ENCODE measurements at regions not wholly inside any gene's neighbourhood (a gene's known extent, or its start where the extent isn't known, plus 50 kb on each side); places are given as distances from the start of the nearest gene placed in this dataset.
A peak's percentile ranks its signal among the peaks of the same experiment; 100 is the strongest.

DNA sequence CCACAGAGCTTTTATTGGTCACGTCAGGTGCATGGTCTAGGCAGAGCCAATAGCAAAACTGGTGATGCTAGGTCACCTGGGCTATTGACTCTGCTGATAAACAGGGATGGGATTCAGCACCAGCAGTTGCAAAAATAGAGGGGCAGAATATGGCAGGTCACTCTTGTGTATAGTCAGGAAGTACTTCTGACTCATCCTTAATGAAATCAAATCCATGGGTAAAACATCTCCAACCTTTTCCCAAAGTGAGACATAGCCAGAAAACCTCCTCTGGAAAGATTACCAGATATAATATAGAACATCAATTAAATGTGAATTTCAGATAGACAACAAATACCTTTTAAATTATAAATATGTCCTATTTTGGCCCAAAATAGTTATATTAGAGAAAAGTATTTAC lies 383.2 kb downstream of the METTL15 start:
- H3K27ac ChIP-seq: no peak overlapping the region
- no peak overlapping the region for H3K4me2 ChIP-seq (ENCODE audit: unreplicated experiment)
- no peak overlapping the region for H3K4me3 ChIP-seq
- no peaks in the 10 kb centered on the region for H3K27me3 ChIP-seq (replicated peaks; ENCODE audit: insufficient read depth)
- TF ChIP-seq EZH2phosphoT487 (IDR thresholded peaks at IDR 0.05; ENCODE audit: insufficient read depth, low read depth) (no peak), EZH2 (IDR thresholded peaks at IDR 0.05; ENCODE audit: insufficient read depth, poor library complexity, severe bottlenecking) (no peak)
- no peaks in the 10 kb centered on the region for H3K9me3 ChIP-seq (ENCODE audit: low read depth)
- H4K20me1 ChIP-seq (ENCODE audit: insufficient read depth): no peaks in the 10 kb centered on the region
- in situ Hi-C loops (cut with MboI): no loop called here
- H3K79me2 ChIP-seq (ENCODE audit: insufficient read depth): no peaks in the 10 kb centered on the region
- H3K36me3 ChIP-seq (ENCODE audit: low read depth): no peaks in the 10 kb centered on the region
- H3K9me2 ChIP-seq (ENCODE audit: insufficient read depth): no peaks in the 10 kb centered on the region
- no peaks in the 10 kb centered on the region for H3K4me1 ChIP-seq (ENCODE audit: insufficient read depth)
- 71 to 75% methylated on average over 1 of the region's 1 CpG for WGBS, 2 experiments (ENCODE audit: low coverage in 1 of 2, low lambda C conversion rate in 2 of 2, missing lambda C conversion rate in 2 of 2)
- no peak overlapping the region for H2AFZ ChIP-seq
- no peaks in the 10 kb centered on the region for H3F3A ChIP-seq (ENCODE audit: insufficient read depth)
- no peak for DNase-seq
- H3K9ac ChIP-seq: no peak overlapping the region

GRCh38 chr11:28490773-28491382 lies 382.7 kb downstream of the METTL15 start:
- in situ Hi-C loops (cut with MboI): no loop called here
- H3K4me3 ChIP-seq: no peak overlapping the region
- H3K27ac ChIP-seq: no peak overlapping the region
- H3K9me2 ChIP-seq (ENCODE audit: insufficient read depth): no peaks in the 10 kb centered on the region
- no peak overlapping the region for H3K4me2 ChIP-seq (ENCODE audit: unreplicated experiment)
- TF ChIP-seq EZH2phosphoT487 (IDR thresholded peaks at IDR 0.05; ENCODE audit: insufficient read depth, low read depth) (no peak), EZH2 (IDR thresholded peaks at IDR 0.05; ENCODE audit: insufficient read depth, poor library complexity, severe bottlenecking) (no peak)
- H4K20me1 ChIP-seq (ENCODE audit: insufficient read depth): no peaks in the 10 kb centered on the region
- no peaks in the 10 kb centered on the region for H3K4me1 ChIP-seq (ENCODE audit: insufficient read depth)
- H3K9me3 ChIP-seq (ENCODE audit: low read depth): no peaks in the 10 kb centered on the region
- H3K27me3 ChIP-seq (replicated peaks; ENCODE audit: insufficient read depth): no peaks in the 10 kb centered on the region
- H3K9ac ChIP-seq: no peak overlapping the region
- peak; percentile 18 for DNase-seq
- no peaks in the 10 kb centered on the region for H3K79me2 ChIP-seq (ENCODE audit: insufficient read depth)
- no peaks in the 10 kb centered on the region for H3K36me3 ChIP-seq (ENCODE audit: low read depth)
- H3F3A ChIP-seq (ENCODE audit: insufficient read depth): no peaks in the 10 kb centered on the region
- no peak overlapping the region for H2AFZ ChIP-seq

GRCh38 chr11:28488336-28488735 lies 380.1 kb downstream of the METTL15 start:
- no peaks in the 10 kb centered on the region for H3K4me1 ChIP-seq (ENCODE audit: insufficient read depth)
- H3K79me2 ChIP-seq (ENCODE audit: insufficient read depth): no peaks in the 10 kb centered on the region
- no peaks in the 10 kb centered on the region for H3K27me3 ChIP-seq (replicated peaks; ENCODE audit: insufficient read depth)
- DNase-seq: no peak
- H4K20me1 ChIP-seq (ENCODE audit: insufficient read depth): no peaks in the 10 kb centered on the region
- TF ChIP-seq EZH2 (IDR thresholded peaks at IDR 0.05; ENCODE audit: insufficient read depth, poor library complexity, severe bottlenecking): no peak
- TF ChIP-seq EZH2phosphoT487 (IDR thresholded peaks at IDR 0.05; ENCODE audit: insufficient read depth, low read depth): no peak
- H3K9me2 ChIP-seq (ENCODE audit: insufficient read depth): no peaks in the 10 kb centered on the region
- 3 to 6% methylated on average over 1 of the region's 1 CpG for WGBS, 2 experiments (ENCODE audit: low coverage in 1 of 2, low lambda C conversion rate in 2 of 2, missing lambda C conversion rate in 2 of 2)
- no peak overlapping the region for H2AFZ ChIP-seq
- no peaks in the 10 kb centered on the region for H3K9me3 ChIP-seq (ENCODE audit: low read depth)
- in situ Hi-C loops (cut with MboI): no loop called here
- no peak overlapping the region for H3K9ac ChIP-seq
- no peaks in the 10 kb centered on the region for H3F3A ChIP-seq (ENCODE audit: insufficient read depth)
- no peak overlapping the region for H3K27ac ChIP-seq
- no peaks in the 10 kb centered on the region for H3K36me3 ChIP-seq (ENCODE audit: low read depth)
- no peak overlapping the region for H3K4me3 ChIP-seq
- H3K4me2 ChIP-seq (ENCODE audit: unreplicated experiment): no peak overlapping the region

DNA sequence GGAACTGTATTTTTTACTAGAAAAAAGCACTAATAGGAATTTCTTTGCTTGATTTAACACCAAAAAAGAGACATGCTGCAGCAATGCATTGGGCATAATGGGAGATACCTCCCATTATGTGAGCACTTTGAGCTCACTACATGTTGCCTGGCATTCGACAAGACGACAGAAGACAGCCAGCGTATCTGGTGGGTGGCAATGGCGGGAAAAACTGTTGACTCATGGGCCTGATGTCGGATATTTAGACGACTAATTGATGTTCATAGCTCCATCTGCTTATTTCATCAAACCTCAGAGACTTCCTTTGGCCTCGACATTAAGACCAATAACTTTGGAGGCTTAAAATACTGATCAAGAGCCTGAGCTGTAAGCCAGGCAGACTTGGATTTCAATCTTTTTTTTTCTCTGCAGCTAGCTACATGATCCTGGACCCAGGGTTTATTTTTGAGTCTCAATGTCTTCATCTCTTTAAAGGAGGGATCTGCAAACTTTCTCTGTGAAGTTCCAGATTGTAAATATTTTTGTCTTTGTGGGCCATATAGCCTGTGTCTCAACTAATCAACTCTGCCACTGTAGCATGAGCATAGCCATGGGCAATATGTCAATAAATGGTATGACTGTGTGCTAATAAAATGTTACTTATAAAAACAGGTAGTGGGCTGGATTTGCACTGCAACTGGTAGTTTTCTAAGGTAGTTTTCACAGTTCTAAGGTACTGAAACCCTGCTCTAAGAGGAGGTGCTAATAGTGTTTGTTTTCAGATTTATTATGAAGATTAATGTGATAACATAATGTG lies 375.1 kb downstream of the METTL15 start:
- H2AFZ ChIP-seq: no peak overlapping the region
- H4K20me1 ChIP-seq (ENCODE audit: insufficient read depth): no peaks in the 10 kb centered on the region
- no peaks in the 10 kb centered on the region for H3K36me3 ChIP-seq (ENCODE audit: low read depth)
- H3K4me2 ChIP-seq (ENCODE audit: unreplicated experiment): no peak overlapping the region
- H3K4me1 ChIP-seq (ENCODE audit: insufficient read depth): no peaks in the 10 kb centered on the region
- no peak overlapping the region for H3K27ac ChIP-seq
- in situ Hi-C loops (cut with MboI): no loop called here
- H3K4me3 ChIP-seq: no peak overlapping the region
- no peaks in the 10 kb centered on the region for H3K9me2 ChIP-seq (ENCODE audit: insufficient read depth)
- DNase-seq: no peak
- WGBS, 2 experiments (ENCODE audit: low coverage in 1 of 2, low lambda C conversion rate in 2 of 2, missing lambda C conversion rate in 2 of 2): 86 to 94% methylated on average over 7 of the region's 7 CpGs
- no peaks in the 10 kb centered on the region for H3F3A ChIP-seq (ENCODE audit: insufficient read depth)
- no peaks in the 10 kb centered on the region for H3K27me3 ChIP-seq (replicated peaks; ENCODE audit: insufficient read depth)
- TF ChIP-seq EZH2phosphoT487 (IDR thresholded peaks at IDR 0.05; ENCODE audit: insufficient read depth, low read depth): no peak
- TF ChIP-seq EZH2 (IDR thresholded peaks at IDR 0.05; ENCODE audit: insufficient read depth, poor library complexity, severe bottlenecking): no peak
- no peaks in the 10 kb centered on the region for H3K9me3 ChIP-seq (ENCODE audit: low read depth)
- H3K79me2 ChIP-seq (ENCODE audit: insufficient read depth): no peaks in the 10 kb centered on the region
- H3K9ac ChIP-seq: no peak overlapping the region
